ENCODE measurements at regions not wholly inside any gene's neighbourhood (a gene's known extent, or its start where the extent isn't known, plus 50 kb on each side); places are given as distances from the start of the nearest gene placed in this dataset.

GRCh38 chr18:69216321-69216720 is 184.4 kb upstream of the DOK6 start:
- DNase-seq (ENCODE audit: low spot score) = no peak

- DNase-seq (ENCODE audit: low spot score) = no peak
These were observed 183.3 kb upstream of the DOK6 start for GRCh38 chr18:69217196-69218000.

DNA sequence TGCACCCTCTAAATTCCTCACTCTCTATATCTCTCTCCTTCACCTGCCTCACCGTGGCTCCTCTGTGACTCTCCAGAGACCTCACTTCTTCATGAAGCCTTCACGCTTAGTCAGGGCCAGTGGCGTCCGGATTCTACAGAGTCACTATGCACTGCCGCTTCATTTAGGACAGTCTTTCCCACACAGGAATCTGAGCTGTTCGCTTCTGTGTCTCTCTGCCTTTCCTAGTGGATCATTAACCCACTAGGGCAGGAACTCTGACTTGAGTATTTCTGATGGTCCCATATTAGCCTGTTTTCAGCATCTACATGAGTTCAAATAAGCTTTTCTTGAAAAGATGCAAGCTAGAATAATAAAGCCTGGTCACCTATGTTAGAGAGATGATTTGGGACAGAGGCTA is 180.2 kb upstream of the DOK6 start:
- no peak for DNase-seq (ENCODE audit: low spot score)

GRCh38 chr18:69222089-69222488 is 178.6 kb upstream of the DOK6 start:
- DNase-seq (ENCODE audit: low spot score) = no peak

DNA sequence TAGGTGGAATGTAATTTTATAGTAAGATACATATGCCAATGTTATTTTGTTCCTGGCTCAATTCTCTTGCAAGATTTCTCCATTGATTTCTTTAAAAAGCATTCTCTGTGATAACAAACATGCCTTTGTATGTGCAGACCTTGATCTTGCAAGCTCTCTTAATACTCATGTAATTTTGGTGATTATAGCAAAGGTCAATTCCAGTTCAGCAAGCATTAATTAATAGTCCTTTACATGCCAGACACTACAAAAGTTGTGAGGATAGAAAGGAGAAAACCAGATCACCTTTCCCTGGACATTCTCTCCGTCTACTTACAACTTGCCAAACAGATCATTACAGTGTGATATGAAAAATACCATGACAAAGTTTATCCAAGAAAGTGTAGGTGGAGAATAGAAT is 173.7 kb upstream of the DOK6 start:
- no peak for DNase-seq (ENCODE audit: low spot score)

DNA sequence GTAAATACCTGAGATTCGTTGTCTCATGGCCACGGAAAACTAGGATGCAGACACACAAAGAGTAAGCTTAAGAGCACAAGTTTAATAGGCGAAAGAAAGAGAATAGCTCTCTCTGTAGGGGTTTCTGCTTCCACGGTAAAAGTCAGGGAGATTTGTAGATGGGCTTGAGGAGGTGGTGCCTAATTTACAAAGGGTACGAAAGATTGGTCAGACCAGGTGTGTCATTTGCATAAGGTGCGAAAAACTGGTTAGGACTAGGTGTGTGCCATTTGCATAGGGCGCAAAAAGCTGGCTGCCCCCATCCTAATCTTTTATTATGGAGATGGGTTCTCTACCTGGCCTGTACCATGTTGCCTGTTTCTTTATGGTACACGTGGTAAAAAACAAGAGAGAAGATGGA is 170.5 kb upstream of the DOK6 start:
- no peak for DNase-seq (ENCODE audit: low spot score)

DNA sequence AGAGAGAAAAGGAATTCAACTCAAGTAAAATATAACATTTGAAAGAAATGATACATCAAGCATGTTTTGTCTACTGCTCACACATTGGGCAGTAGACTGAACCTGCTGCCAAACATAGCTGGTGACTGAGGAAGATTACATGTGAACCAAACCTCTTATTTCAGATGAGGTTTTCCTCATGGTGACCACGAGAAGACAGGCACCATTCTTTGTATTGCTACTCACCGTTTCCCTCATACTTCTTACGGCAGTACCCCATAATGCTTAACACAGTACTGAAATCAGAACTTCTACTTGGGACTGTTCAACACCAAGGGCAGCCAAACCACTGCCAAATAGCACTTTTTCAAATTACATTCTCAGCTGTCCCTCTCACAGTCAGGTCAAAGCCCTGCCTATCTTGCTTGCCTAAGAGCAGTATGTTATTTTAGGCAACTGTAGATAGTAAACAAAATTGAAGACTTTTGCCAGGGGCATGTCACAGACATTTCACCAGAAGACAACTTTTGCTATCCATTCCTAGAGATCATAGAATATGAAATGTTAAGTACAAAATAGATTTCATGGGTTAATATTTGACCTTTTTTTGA is 167.1 kb upstream of the DOK6 start:
- DNase-seq (ENCODE audit: low spot score) = no peak

- DNase-seq (ENCODE audit: low spot score) = no peak
These were observed 160.6 kb upstream of the DOK6 start for GRCh38 chr18:69239849-69240674.

GRCh38 chr18:69246027-69246426 is 154.7 kb upstream of the DOK6 start:
- no peak for DNase-seq (ENCODE audit: low spot score)

DNA sequence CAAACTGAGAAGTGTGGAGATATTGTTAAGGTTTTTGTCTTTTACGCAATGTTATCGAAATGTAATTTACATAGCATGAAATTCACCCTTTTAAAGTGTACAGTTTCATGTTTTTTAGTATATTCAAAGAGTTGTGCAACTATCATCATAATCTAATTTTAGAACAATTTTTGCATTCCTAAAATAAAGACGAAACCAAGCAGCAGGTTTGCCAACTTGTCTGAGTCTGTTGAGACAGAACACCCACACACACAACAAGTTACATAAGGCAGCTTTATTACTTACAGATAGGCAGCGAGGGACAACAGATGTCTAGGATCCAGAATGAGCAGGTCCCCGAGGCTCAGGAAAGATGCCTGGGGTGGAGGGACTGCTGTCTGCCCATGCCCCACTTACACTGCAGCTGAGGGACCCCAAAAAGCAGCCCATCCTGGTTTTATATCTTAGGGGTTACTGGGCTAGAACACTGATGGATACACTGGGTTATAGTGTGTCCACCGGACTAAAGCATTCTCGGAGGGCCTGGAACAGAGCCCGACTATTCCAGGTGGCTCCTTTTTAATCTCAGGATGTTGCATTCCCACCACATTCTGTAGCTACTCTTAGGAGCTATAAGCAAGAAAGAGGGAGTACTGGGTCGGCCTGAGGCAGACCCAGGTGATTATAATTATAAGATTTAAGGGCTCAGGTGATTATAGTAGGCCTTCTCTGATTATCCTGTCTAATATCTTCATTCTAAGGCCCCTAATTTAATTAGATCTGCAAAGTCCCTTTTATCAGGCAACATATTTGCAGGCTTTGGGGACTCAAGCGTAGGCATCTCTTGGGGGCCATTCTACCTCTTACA is 150.2 kb upstream of the DOK6 start:
- peak; percentile 47 for DNase-seq (ENCODE audit: low spot score)

DNA sequence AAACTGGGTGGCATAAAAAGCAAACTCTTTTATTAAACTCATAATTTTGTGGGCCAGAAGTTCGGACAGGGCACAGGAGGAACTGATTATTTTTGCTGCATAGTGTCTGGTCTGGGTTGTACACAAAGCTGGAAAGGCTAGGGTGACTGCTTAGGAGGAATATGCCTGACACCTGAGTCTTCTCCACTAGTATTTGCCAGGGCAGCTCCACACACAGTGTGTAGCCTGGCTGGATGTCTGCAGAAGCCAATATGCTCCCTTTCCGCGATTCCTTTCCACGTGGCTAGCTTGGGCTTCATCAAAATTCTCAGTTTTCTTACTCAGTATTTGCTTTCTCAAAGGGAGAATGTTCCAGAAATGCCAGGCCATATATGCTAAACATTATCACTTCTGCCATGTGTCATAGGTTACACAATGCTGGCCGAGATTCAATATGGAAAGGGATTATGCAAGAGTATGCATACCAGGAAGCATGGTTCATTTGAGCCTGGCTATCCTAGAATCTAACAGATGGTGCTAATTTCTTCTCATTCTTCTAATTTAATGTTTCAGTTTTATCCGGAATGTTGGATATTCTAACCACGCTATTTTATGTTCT is 142.7 kb upstream of the DOK6 start:
- peak; percentile 2 for DNase-seq (ENCODE audit: low spot score)

DNA sequence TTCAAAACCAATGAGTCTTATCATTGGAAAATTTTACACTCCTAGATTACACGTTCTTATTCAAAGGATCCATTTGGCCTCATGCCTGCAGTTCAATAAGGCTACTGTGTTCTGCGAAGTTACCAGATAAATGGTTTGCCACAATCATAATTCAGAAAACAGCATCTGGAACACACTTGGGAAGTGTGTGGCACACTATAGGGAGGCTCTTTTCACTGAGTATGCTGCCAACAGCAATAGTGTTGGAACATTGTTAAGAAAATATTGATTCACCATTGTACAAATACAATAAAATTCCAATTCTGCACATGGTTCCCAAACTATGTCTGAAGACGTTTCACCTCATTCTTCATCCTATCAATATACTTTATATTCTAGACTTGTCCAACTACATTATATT is 141.4 kb upstream of the DOK6 start:
- DNase-seq (ENCODE audit: low spot score) = no peak

DNA sequence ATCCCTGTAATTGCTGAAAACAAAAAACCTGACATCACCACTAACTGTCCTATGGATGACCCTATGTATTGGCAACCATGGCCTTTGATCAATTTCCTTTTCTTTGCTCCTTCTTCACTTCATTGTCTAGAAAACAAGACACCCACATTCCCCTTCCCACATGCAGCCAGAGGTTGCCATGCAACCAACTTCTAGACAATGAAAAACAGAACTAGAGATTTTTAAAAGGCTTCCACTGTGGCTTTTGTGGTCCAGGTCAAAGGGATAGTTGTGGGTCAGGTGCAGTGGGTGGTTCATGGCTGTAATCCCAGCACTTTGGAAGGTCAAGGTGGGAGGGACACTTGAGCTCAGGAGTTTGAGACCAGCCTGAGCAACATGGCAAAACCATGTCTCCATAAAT is 139.3 kb upstream of the DOK6 start:
- DNase-seq (ENCODE audit: low spot score) = no peak

DNA sequence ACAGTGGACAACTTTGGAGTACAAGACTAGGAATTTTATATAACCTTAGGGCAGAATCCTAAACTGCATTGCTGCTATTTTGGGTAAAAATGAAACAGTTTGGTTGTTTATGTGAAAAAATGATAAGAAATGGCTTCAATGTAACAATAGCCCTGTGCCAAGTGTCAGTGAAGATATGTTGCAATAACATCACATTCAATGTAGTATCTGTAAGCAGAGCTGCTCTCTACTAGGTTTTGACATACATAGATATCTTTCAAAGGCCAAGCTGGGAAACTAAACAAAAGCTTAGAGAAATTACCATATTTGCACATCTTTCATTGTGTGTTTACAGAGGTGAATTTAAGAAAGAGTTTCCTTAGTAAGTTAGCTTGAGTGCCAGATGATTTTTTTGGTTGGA is 135.0 kb upstream of the DOK6 start:
- DNase-seq (ENCODE audit: low spot score) = no peak

GRCh38 chr18:69267895-69268294 is 132.8 kb upstream of the DOK6 start:
- no peak for DNase-seq (ENCODE audit: low spot score)

DNA sequence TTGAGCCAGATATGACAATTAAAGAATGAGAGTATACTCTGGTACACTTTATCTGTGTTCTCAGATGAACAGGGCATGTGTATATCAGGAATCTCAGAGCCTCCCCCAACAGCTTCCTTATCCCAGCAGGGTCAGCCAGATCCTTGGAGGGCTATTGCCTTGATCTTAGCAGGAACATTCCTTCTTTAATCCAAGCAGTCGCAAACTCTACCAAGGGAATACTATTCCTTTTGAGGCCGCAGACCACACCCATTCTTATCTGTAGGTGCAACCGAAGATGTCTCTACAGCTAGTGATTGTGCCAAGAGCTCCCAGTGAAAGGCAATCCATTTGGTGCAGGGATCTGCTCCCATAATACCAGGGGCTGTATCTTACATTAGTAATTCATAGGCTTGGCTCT is 118.3 kb upstream of the DOK6 start:
- peak; percentile 2 for DNase-seq (ENCODE audit: low spot score)

DNA sequence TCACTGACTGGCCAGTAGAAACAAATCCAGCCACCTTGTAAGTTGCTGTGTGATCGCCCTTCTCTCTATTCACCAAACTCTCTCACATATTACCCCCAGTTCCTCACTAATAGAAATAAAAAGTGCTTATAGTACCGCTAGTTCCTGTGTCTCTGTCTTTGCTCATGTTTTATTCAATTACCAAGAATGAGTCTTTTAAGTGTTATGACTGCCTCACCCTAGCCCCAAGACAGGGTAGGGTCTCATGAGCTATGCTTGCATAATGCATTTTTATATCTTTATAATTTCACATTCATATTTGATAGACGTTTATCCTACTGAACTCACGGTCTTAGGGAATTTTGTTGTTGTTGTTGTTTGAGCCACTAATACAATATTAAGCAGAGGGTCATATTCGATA is 109.6 kb upstream of the DOK6 start:
- no peak for DNase-seq (ENCODE audit: low spot score)

GRCh38 chr18:69291755-69292154 is 108.9 kb upstream of the DOK6 start:
- no peak for DNase-seq (ENCODE audit: low spot score)

GRCh38 chr18:69300185-69300584 is 100.5 kb upstream of the DOK6 start:
- DNase-seq (ENCODE audit: low spot score) = no peak

DNA sequence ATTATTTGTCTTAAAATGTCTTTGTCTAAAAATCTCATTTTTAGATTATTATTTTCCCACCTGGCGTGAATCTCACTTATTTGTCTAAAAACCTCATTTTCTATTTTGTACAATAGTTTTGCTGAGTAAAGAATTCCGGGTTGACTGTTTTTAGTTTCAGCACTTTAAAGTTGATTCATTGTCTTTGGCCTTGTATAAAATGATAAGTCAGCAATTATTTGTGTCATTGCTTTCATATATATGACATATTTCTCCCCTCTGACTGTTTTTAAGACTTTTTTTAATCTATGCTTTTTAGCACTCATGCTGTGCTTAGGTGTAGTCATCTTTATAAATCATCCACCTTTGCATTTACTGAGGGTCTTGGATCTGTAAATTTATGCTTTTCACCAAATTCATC is 92.1 kb upstream of the DOK6 start:
- DNase-seq (ENCODE audit: low spot score) = no peak

DNA sequence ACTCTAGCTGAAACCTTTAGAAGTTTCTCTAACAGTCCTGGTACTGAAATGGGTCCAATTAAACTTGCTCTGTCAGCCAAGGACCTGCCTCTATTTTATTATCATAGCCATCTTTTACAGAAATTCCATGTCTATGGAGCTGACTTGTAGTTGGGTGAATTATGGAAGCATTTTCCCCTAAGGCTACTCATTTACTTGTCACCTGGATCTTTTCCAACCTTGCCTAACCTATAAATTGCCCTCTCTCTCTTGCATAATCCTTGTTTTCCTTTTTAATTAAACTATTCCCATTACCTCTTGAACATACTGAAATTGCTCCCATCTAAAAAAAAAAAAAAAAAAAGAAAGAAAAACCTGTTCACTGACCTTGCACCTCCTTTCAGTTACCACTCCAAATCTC is 74.6 kb upstream of the DOK6 start:
- no peak for DNase-seq (ENCODE audit: low spot score)

Measured in umbilical cord (tissue), 1 donor.